OCI-LY7 (cell line): ENCODE measurements at regions not wholly inside any gene's neighbourhood (a gene's known extent, or its start where the extent isn't known, plus 50 kb on each side); places are given as distances from the start of the nearest gene placed in this dataset.

ENCODE experiments used
- BruUV-seq: library from RNA; stranded (reverse); fragments of 400-500 nt; replicated peaks from 2 replicates; lab custom pipeline; 2021; lab: Mats Ljungman, UMichigan
- CTCF ChIA-PET: fragments of 300-600 bp; sonication (Branson Sonifier 250); formaldehyde crosslinking; loops from one replicate; lab custom pipeline; 2022; ENCODE audit warnings: antibody characterized with exemption; ENCODE audit not compliant: unreplicated experiment; lab: Charles Lee
- POLR2A ChIA-PET: fragments of 300-600 bp; sonication (Branson Sonifier 250); formaldehyde crosslinking; loops from one replicate; lab custom pipeline; 2022; ENCODE audit warnings: antibody characterized with exemption; lab: Charles Lee
- DNase-seq: peaks from one replicate; pipeline ENCODE4 v3.0.0-alpha.2; 2015; ENCODE audit warnings: low spot score
- H2AFZ ChIP-seq: fragments of 200-600 bp; sonication (generic), shearing (Covaris generic); 2 replicates; pipeline ENCODE4 v1.6.1; 2014; ENCODE audit warnings: mild to moderate bottlenecking, antibody characterized with exemption, low read length, moderate library complexity
- H3K27ac ChIP-seq: fragments of 200-600 bp; sonication (generic); 2 replicates; pipeline ENCODE4 v1.5.1; 2014; ENCODE audit warnings: mixed run types, low read depth, mild to moderate bottlenecking, moderate library complexity, low read length, inconsistent platforms; ENCODE audit not compliant: poor library complexity, severe bottlenecking
- H3K36me3 ChIP-seq: fragments of 200-600 bp; sonication (generic); 2 replicates; pipeline ENCODE4 v1.6.1; 2014; ENCODE audit warnings: mild to moderate bottlenecking, antibody characterized with exemption, low read length, moderate library complexity, mixed read lengths; ENCODE audit not compliant: insufficient read depth
- H3K4me1 ChIP-seq: fragments of 200-600 bp; sonication (generic); 2 replicates; pipeline ENCODE4 v1.5.1; 2014; ENCODE audit warnings: mild to moderate bottlenecking, low read length; ENCODE audit not compliant: insufficient read depth, poor library complexity, severe bottlenecking
- H3K4me2 ChIP-seq: fragments of 200-600 bp; sonication (generic); 2 replicates; pipeline ENCODE4 v1.6.1; 2014; ENCODE audit warnings: mild to moderate bottlenecking, low read length
- H3K4me3 ChIP-seq: fragments of 200-600 bp; sonication (generic); 2 replicates; pipeline ENCODE4 v1.5.1; 2014; ENCODE audit warnings: mild to moderate bottlenecking, low read depth, low read length; ENCODE audit not compliant: poor library complexity, severe bottlenecking
- H3K79me2 ChIP-seq: fragments of 200-600 bp; sonication (generic); 2 replicates; pipeline ENCODE4 v1.6.1; 2016; ENCODE audit warnings: low read depth, mild to moderate bottlenecking, low read length, moderate library complexity, mixed read lengths; ENCODE audit not compliant: insufficient read depth
- H3K9me2 ChIP-seq: fragments of 200-600 bp; sonication (generic); 2 replicates; pipeline ENCODE4 v1.6.1; 2016; ENCODE audit warnings: mild to moderate bottlenecking, low read length, mixed read lengths; ENCODE audit not compliant: insufficient read depth
- H3K9me3 ChIP-seq: fragments of 200-600 bp; sonication (generic); 2 replicates; pipeline ENCODE4 v1.6.1; 2014; ENCODE audit warnings: mild to moderate bottlenecking, mixed run types, low read length, mixed read lengths
- H4K20me1 ChIP-seq: fragments of 200-600 bp; sonication (generic); 2 replicates; pipeline ENCODE4 v1.6.1; 2014; ENCODE audit warnings: mild to moderate bottlenecking, antibody characterized with exemption, low read length, moderate library complexity, mixed read lengths; ENCODE audit not compliant: insufficient read depth
- CTCF ChIP-seq: fragments of 200-600 bp; sonication (generic); conservative IDR thresholded peaks from 2 replicates; pipeline ENCODE4 v1.5.1; 2014; ENCODE audit warnings: mild to moderate bottlenecking, antibody characterized with exemption, low read length, moderate library complexity, mixed read lengths
- EZH2phosphoT487 ChIP-seq: fragments of 200-600 bp; sonication (generic); IDR thresholded peaks from 2 replicates; pipeline ENCODE4 v1.6.1; 2018; ENCODE audit warnings: low read depth, borderline replicate concordance, mild to moderate bottlenecking, mixed run types, antibody characterized with exemption, low read length, moderate library complexity, mixed read lengths
- intact Hi-C: fragments of 100-400 bp; cut with micrococcal nuclease; formaldehyde crosslinking; loops from one replicate; pipeline ENCODE4 v1.10.0; 2022; ENCODE audit not compliant: unreplicated experiment

DNA sequence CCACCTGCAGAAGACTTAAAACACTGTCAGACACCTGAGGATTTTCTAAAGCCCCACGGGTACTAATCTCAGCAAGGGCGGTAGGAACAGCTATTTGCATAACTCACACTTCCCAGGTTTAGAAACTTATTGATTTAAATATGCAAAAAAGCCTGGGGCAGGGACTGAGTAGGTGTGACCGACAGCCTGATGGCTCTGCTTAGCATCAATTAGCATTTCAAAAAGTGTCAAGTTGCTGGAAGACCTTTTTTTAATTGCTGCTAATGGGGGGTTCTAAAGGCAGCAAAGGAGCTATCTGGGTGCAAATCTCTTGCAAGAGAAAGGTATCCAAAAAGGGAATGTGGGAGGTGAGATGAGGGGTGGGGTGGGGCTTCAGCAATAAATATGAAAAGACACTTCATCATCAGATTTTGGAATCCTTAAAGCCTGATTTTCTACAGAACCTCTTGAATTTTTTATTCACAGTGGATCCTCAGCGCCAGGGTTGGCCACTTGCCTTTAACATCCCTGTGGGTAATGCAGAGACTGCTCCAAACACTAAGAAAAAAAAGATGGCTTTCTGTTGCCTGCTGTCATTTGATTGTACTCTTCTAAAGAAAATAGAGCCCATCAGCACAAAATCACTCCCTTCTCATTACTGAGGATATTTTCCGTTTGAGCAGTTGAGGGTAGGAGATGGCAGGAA lies 121.1 kb upstream of the RMP24 start:
- H4K20me1 ChIP-seq, result no peaks in the 10 kb centered on the region
- no peak overlapping the region for H3K4me3 ChIP-seq
- no peak overlapping the region for H3K27ac ChIP-seq
- H3K36me3 ChIP-seq, result no peaks in the 10 kb centered on the region
- POLR2A ChIA-PET, result no interaction called here
- DNase-seq, result no peak
- H3K4me2 ChIP-seq, result no peak overlapping the region
- no peaks in the 10 kb centered on the region for H3K4me1 ChIP-seq
- CTCF ChIA-PET, result no interaction called here
- no peaks in the 10 kb centered on the region for H3K79me2 ChIP-seq
- H2AFZ ChIP-seq, result no peak overlapping the region
- TF ChIP-seq CTCF (no peak), EZH2phosphoT487 (no peak)
- H3K9me2 ChIP-seq, result no peaks in the 10 kb centered on the region
- H3K9me3 ChIP-seq, result no peaks in the 10 kb centered on the region
- BruUV-seq, result no TSS peak
- intact Hi-C loops, result no loop called here

GRCh38 chr18:35852786-35853185 lies 119.7 kb upstream of the RMP24 start:
- no peaks in the 10 kb centered on the region for H4K20me1 ChIP-seq
- no peaks in the 10 kb centered on the region for H3K79me2 ChIP-seq
- no peak overlapping the region for H3K4me2 ChIP-seq
- no peaks in the 10 kb centered on the region for H3K9me3 ChIP-seq
- no peaks in the 10 kb centered on the region for H3K36me3 ChIP-seq
- no peak overlapping the region for H2AFZ ChIP-seq
- BruUV-seq, result no TSS peak
- ChIA-PET POLR2A (no interaction called here), CTCF (no interaction called here)
- DNase-seq, result no peak
- H3K27ac ChIP-seq, result no peak overlapping the region
- TF ChIP-seq CTCF (no peak), EZH2phosphoT487 (no peak)
- H3K4me3 ChIP-seq, result no peak overlapping the region
- intact Hi-C loops, result no loop called here
- H3K4me1 ChIP-seq, result no peaks in the 10 kb centered on the region
- no peaks in the 10 kb centered on the region for H3K9me2 ChIP-seq

- BruUV-seq, result no TSS peak
- H3K4me1 ChIP-seq, result no peaks in the 10 kb centered on the region
These were observed 118.4 kb upstream of the RMP24 start for GRCh38 chr18:35854095-35854494.

More at GRCh38 chr18:35854095-35854494, 118.4 kb upstream of the RMP24 start:
- Histone ChIP-seq H3K4me3 (no peak overlapping the region), H3K4me2 (no peak overlapping the region), H3K9me3 (no peaks in the 10 kb centered on the region), H3K79me2 (no peaks in the 10 kb centered on the region), H4K20me1 (no peaks in the 10 kb centered on the region), H3K27ac (no peak overlapping the region), H2AFZ (no peak overlapping the region), H3K9me2 (no peaks in the 10 kb centered on the region), H3K36me3 (no peaks in the 10 kb centered on the region)
- POLR2A ChIA-PET, result no interaction called here
- intact Hi-C loops, result no loop called here
- TF ChIP-seq CTCF (no peak), EZH2phosphoT487 (no peak)
- CTCF ChIA-PET, result no interaction called here
- DNase-seq, result no peak
